ENCODE measurements at regions not wholly inside any gene's neighbourhood (a gene's known extent, or its start where the extent isn't known, plus 50 kb on each side); places are given as distances from the start of the nearest gene placed in this dataset.

- TF ChIP-seq POLR2AphosphoS5 (IDR thresholded peaks at IDR 0.05; ENCODE audit: insufficient read depth in 1 of 2, low read depth in 1 of 2) (no peak), CTCF (IDR thresholded peaks at IDR 0.05) (no peak), POLR2A (IDR thresholded peaks at IDR 0.05) (no peak)
These were observed 643.2 kb downstream of the DHX35 start for GRCh38 chr20:39605361-39605760.
